ENCODE measurements at regions not wholly inside any gene's neighbourhood (a gene's known extent, or its start where the extent isn't known, plus 50 kb on each side); places are given as distances from the start of the nearest gene placed in this dataset.

DNA sequence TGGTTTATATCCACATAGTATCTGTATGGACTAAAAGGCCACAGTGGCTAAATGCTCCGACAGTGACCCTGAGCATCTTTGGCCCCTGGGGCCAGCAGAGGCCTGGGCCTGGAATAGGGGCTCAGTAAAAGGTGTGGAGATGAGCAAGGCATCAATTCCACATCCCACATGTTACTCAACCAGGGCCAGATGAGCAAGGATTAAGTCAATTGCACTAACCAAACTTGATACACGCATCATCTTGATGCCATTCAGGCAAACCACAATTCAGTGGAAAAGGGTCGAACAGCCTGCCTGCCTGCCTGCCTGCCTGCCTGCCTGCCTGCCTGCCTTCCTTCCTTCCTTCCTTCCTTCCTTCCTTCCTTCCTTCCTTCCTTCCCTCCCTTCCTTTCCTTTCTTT is 53.5 kb upstream of the DNAJA2 start:
- DNase-seq (no peak), ATAC-seq (replicated peaks in 1 of 4) (no peak)
- Mint-ChIP-seq H3K27ac (no peak overlapping the region), H3K9me3 (no peaks in the 10 kb centered on the region), H3K27me3 (no peaks in the 10 kb centered on the region), H3K4me1 (no peaks in the 10 kb centered on the region), H3K4me3 (no peak overlapping the region), H3K36me3 (no peaks in the 10 kb centered on the region)
- 69% methylated on average over 2 of the region's 3 CpGs for WGBS (ENCODE audit: insufficient coverage)
- H3K27ac ChIP-seq (ENCODE audit: low read length) = no peak overlapping the region
- CTCF ChIA-PET = interaction anchor here in 1 of 2 donors (0.6 kb wide), 2 partner anchors 11 to 19 kb away, joined by 3 to 4 read pairs; no protein-coding TSS in a partner anchor
- no peak overlapping the region for H3K4me3 ChIP-seq (ENCODE audit: control insufficient read depth in 1 of 2, extremely low read depth in 1 of 2, low read length in 1 of 2)
- H3K36me3 ChIP-seq (ENCODE audit: control insufficient read depth in 2 of 2, extremely low read depth in 1 of 2, insufficient read depth in 1 of 2, low read length in 1 of 2) = no peaks in the 10 kb centered on the region
- H3K4me1 ChIP-seq (ENCODE audit: control insufficient read depth in 1 of 2, extremely low read depth in 1 of 2, insufficient read depth in 2 of 2, low read length in 2 of 2) = no peaks in the 10 kb centered on the region
- no peaks in the 10 kb centered on the region for H3K9me3 ChIP-seq
- POLR2A ChIA-PET = no interaction called here
- no peaks in the 10 kb centered on the region for H3K27me3 ChIP-seq (replicated peaks in 1 of 2; ENCODE audit: control insufficient read depth in 2 of 2, extremely low read depth in 1 of 2, insufficient read depth in 2 of 2, low read length in 1 of 2)

GRCh38 chr16:47026492-47026891 is 53.0 kb upstream of the DNAJA2 start:
- H3K4me3 ChIP-seq (ENCODE audit: control insufficient read depth in 1 of 2, extremely low read depth in 1 of 2, low read length in 1 of 2) = no peak overlapping the region
- DNase-seq (no peak), ATAC-seq (replicated peaks in 1 of 4) (no peak)
- no peak overlapping the region for H3K27ac ChIP-seq (ENCODE audit: low read length)
- no CpG with 5 or more reads among the region's 7 CpGs for WGBS (ENCODE audit: insufficient coverage)
- H3K9me3 Mint-ChIP-seq = no peaks in the 10 kb centered on the region
- no peaks in the 10 kb centered on the region for H3K9me3 ChIP-seq
- CTCF ChIA-PET = interaction anchor here in 1 of 2 donors (0.6 kb wide), 1 partner anchor 19 kb away, joined by 4 read pairs; no protein-coding TSS in a partner anchor
- no peak overlapping the region for H3K27ac Mint-ChIP-seq
- H3K36me3 Mint-ChIP-seq = no peaks in the 10 kb centered on the region
- H3K27me3 ChIP-seq (replicated peaks in 1 of 2; ENCODE audit: control insufficient read depth in 2 of 2, extremely low read depth in 1 of 2, insufficient read depth in 2 of 2, low read length in 1 of 2) = no peaks in the 10 kb centered on the region
- H3K27me3 Mint-ChIP-seq = no peaks in the 10 kb centered on the region
- POLR2A ChIA-PET = no interaction called here
- H3K4me1 Mint-ChIP-seq = no peaks in the 10 kb centered on the region
- no peaks in the 10 kb centered on the region for H3K36me3 ChIP-seq (ENCODE audit: control insufficient read depth in 2 of 2, extremely low read depth in 1 of 2, insufficient read depth in 1 of 2, low read length in 1 of 2)
- no peak overlapping the region for H3K4me3 Mint-ChIP-seq
- no peaks in the 10 kb centered on the region for H3K4me1 ChIP-seq (ENCODE audit: control insufficient read depth in 1 of 2, extremely low read depth in 1 of 2, insufficient read depth in 2 of 2, low read length in 2 of 2)

DNA sequence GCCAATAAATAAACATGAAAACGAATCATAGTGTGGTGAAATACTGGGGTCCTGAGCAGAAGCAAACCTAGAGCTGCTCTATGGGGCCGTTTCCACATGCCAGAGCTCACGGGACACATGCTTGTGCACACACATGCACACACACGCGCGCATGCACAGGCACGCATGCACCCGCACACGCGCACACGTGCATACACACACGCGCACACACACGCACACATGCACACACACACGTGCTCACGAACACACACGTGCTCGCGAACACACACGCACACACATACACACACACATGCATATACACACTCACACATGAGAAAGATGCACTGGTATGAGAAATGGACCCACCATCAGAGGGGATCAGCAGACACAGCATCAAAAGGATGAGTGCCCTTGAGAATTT is 52.2 kb upstream of the DNAJA2 start:
- Mint-ChIP-seq H3K27ac (no peak overlapping the region), H3K4me3 (no peak overlapping the region), H3K27me3 (no peaks in the 10 kb centered on the region), H3K36me3 (no peaks in the 10 kb centered on the region), H3K9me3 (no peaks in the 10 kb centered on the region), H3K4me1 (no peaks in the 10 kb centered on the region)
- Histone ChIP-seq H3K36me3 (ENCODE audit: control insufficient read depth in 2 of 2, extremely low read depth in 1 of 2, insufficient read depth in 1 of 2, low read length in 1 of 2) (no peaks in the 10 kb centered on the region), H3K9me3 (no peaks in the 10 kb centered on the region), H3K27ac (ENCODE audit: low read length) (no peak overlapping the region), H3K27me3 (replicated peaks in 1 of 2; ENCODE audit: control insufficient read depth in 2 of 2, extremely low read depth in 1 of 2, insufficient read depth in 2 of 2, low read length in 1 of 2) (no peaks in the 10 kb centered on the region), H3K4me1 (ENCODE audit: control insufficient read depth in 1 of 2, extremely low read depth in 1 of 2, insufficient read depth in 2 of 2, low read length in 2 of 2) (no peaks in the 10 kb centered on the region), H3K4me3 (ENCODE audit: control insufficient read depth in 1 of 2, extremely low read depth in 1 of 2, low read length in 1 of 2) (no peak overlapping the region)
- DNase-seq (no peak), ATAC-seq (replicated peaks in 1 of 4) (no peak)
- ChIA-PET CTCF (no interaction called here), POLR2A (no interaction called here)
- WGBS (ENCODE audit: insufficient coverage) = 89% methylated on average over 10 of the region's 20 CpGs

Data from T-cell (primary cell).